ENCODE measurements at regions not wholly inside any gene's neighbourhood (a gene's known extent, or its start where the extent isn't known, plus 50 kb on each side); places are given as distances from the start of the nearest gene placed in this dataset.
A peak's percentile ranks its signal among the peaks of the same experiment; 100 is the strongest.

- peaks cover 5% of the 10 kb centered on the region for H3K4me1 Mint-ChIP-seq
- no peak for DNase-seq (ENCODE audit: low read depth, low spot score)
- TF ChIP-seq, protein P1, sequence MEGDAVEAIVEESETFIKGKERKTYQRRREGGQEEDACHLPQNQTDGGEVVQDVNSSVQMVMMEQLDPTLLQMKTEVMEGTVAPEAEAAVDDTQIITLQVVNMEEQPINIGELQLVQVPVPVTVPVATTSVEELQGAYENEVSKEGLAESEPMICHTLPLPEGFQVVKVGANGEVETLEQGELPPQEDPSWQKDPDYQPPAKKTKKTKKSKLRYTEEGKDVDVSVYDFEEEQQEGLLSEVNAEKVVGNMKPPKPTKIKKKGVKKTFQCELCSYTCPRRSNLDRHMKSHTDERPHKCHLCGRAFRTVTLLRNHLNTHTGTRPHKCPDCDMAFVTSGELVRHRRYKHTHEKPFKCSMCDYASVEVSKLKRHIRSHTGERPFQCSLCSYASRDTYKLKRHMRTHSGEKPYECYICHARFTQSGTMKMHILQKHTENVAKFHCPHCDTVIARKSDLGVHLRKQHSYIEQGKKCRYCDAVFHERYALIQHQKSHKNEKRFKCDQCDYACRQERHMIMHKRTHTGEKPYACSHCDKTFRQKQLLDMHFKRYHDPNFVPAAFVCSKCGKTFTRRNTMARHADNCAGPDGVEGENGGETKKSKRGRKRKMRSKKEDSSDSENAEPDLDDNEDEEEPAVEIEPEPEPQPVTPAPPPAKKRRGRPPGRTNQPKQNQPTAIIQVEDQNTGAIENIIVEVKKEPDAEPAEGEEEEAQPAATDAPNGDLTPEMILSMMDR (conservative IDR thresholded peaks at IDR 0.05), result no peak
- H3K27me3 Mint-ChIP-seq (ENCODE audit: low read depth), result peaks cover 59% of the 10 kb centered on the region
- H3K9me3 Mint-ChIP-seq, result no peaks in the 10 kb centered on the region
- no peaks in the 10 kb centered on the region for H3K36me3 Mint-ChIP-seq (ENCODE audit: low read depth)
- no peak overlapping the region for H3K27ac Mint-ChIP-seq (ENCODE audit: unreplicated experiment)
- H3K4me3 Mint-ChIP-seq, result no peak overlapping the region
Observed at GRCh38 chr1:240000634-240001033, 91.0 kb upstream of the FMN2 start.

DNA sequence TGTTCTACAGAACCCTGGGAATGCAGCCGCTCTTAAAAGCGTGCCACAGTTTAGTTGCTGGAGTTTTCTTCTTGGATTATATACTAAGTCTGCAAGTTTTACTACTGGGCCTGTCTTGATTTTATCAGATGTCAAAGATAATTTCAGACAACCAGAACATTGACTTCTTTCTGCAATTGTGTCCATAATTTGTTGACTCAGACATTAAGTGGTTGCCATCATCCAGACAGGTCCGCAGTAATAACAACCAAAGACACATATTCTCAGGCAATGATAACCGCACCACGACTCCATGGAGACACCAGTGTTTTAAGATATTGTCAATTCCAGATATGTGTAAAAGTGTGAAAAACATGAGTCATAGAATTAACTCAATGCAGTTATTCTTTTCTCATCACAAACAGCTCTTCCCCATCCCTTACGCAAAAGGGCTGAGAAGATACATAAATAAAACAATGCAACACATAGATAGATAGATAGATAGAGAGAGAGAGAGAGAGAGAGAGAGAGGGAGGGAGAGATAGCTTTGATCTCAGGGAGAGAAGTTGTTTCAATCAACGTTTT lies 90.4 kb upstream of the FMN2 start:
- TF ChIP-seq, protein P1 (conservative IDR thresholded peaks at IDR 0.05), result no peak
- Mint-ChIP-seq H3K4me3 (no peak overlapping the region), H3K9me3 (no peaks in the 10 kb centered on the region), H3K36me3 (ENCODE audit: low read depth) (no peaks in the 10 kb centered on the region), H3K27ac (ENCODE audit: unreplicated experiment) (no peak overlapping the region), H3K4me1 (peaks cover 5% of the 10 kb centered on the region), H3K27me3 (ENCODE audit: low read depth) (peaks cover 54% of the 10 kb centered on the region)
- DNase-seq (ENCODE audit: low read depth, low spot score), result no peak

GRCh38 chr1:240004086-240004749 lies 87.5 kb upstream of the FMN2 start:
- peaks cover 30% of the 10 kb centered on the region for H3K27me3 Mint-ChIP-seq (ENCODE audit: low read depth)
- no peaks in the 10 kb centered on the region for H3K4me1 Mint-ChIP-seq
- no peak overlapping the region for H3K4me3 Mint-ChIP-seq
- DNase-seq (ENCODE audit: low read depth, low spot score), result peak; percentile 16
- H3K27ac Mint-ChIP-seq (ENCODE audit: unreplicated experiment), result no peak overlapping the region
- H3K9me3 Mint-ChIP-seq, result no peaks in the 10 kb centered on the region
- TF ChIP-seq, protein P1 (conservative IDR thresholded peaks at IDR 0.05), result peak; percentile 82
- no peaks in the 10 kb centered on the region for H3K36me3 Mint-ChIP-seq (ENCODE audit: low read depth)

- TF ChIP-seq, protein P1 (conservative IDR thresholded peaks at IDR 0.05), result no peak
- Mint-ChIP-seq H3K27me3 (ENCODE audit: low read depth) (peaks cover 16% of the 10 kb centered on the region), H3K4me3 (no peak overlapping the region), H3K4me1 (no peaks in the 10 kb centered on the region), H3K9me3 (peaks cover 3% of the 10 kb centered on the region), H3K36me3 (ENCODE audit: low read depth) (peaks cover 2% of the 10 kb centered on the region), H3K27ac (ENCODE audit: unreplicated experiment) (no peak overlapping the region)
- DNase-seq (ENCODE audit: low read depth, low spot score), result no peak
Observed at GRCh38 chr1:240005997-240006650, 85.6 kb upstream of the FMN2 start.

DNA sequence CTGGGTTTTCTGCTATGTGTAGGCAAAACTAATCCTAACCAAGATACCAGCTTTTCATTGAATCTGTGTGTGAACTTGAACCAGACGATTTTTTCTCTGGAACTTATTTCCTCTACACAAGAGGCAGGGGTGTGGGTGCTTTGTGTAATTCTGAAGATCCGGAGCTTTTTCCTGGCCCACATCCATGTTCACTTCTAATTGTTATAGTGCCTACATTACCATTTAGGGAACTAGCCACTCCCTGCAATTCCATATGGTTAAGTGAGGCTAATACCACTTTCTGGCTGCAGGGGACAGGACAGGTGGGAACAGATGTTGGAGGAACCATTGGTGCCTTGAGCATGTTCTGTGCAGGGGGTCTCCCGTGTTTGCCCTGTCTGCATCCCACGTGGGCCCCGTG lies 83.4 kb upstream of the FMN2 start:
- TF ChIP-seq, protein P1 (conservative IDR thresholded peaks at IDR 0.05), result no peak
- H3K4me3 Mint-ChIP-seq, result no peak overlapping the region
- no peaks in the 10 kb centered on the region for H3K4me1 Mint-ChIP-seq
- no peak for DNase-seq (ENCODE audit: low read depth, low spot score)
- no peak overlapping the region for H3K27ac Mint-ChIP-seq (ENCODE audit: unreplicated experiment)
- peaks cover 2% of the 10 kb centered on the region for H3K27me3 Mint-ChIP-seq (ENCODE audit: low read depth)
- peaks cover 5% of the 10 kb centered on the region for H3K9me3 Mint-ChIP-seq
- H3K36me3 Mint-ChIP-seq (ENCODE audit: low read depth), result peaks cover 2% of the 10 kb centered on the region
